Neural cell (in vitro differentiated cells): ENCODE measurements at regions not wholly inside any gene's neighbourhood (a gene's known extent, or its start where the extent isn't known, plus 50 kb on each side); places are given as distances from the start of the nearest gene placed in this dataset.

Experiments used
- H2AFZ ChIP-seq: fragments of 200-600, 300-800 bp; sonication (generic), shearing (Covaris generic); 2 replicates; pipeline ENCODE4 v1.6.0; 2014; ENCODE audit warnings: low read depth, mild to moderate bottlenecking, antibody characterized with exemption, low read length, moderate library complexity
- H3F3A ChIP-seq: fragments of 200-600 bp; shearing (Covaris generic); 2 replicates; pipeline ENCODE4 v1.6.1; 2016; ENCODE audit warnings: mild to moderate bottlenecking, moderate library complexity, mixed read lengths, antibody characterized with exemption, low read length; ENCODE audit not compliant: insufficient read depth, poor library complexity, severe bottlenecking
- H3K27ac ChIP-seq: fragments of 200-600, 300-800 bp; sonication (generic), shearing (Covaris generic); 2 replicates; pipeline ENCODE4 v1.5.1; 2014; ENCODE audit warnings: mild to moderate bottlenecking, low read length, moderate library complexity
- H3K27me3 ChIP-seq: fragments of 300-800, 200-600 bp; sonication (generic), shearing (Covaris generic); 2 replicates; pipeline ENCODE4 v1.6.0; 2014; ENCODE audit warnings: mild to moderate bottlenecking, low read depth, low read length, moderate library complexity; ENCODE audit not compliant: insufficient read depth
- H3K36me3 ChIP-seq: fragments of 300-800, 200-600 bp; sonication (generic), shearing (Covaris generic); 2 replicates; pipeline ENCODE4 v1.5.1; 2014; ENCODE audit warnings: mild to moderate bottlenecking, antibody characterized with exemption, low read length, moderate library complexity; ENCODE audit not compliant: insufficient read depth
- H3K4me2 ChIP-seq: fragments of 300-800, 200-600 bp; sonication (generic), shearing (Covaris generic); 2 replicates; pipeline ENCODE4 v1.6.0; 2014; ENCODE audit warnings: mild to moderate bottlenecking, low read length
- H3K4me3 ChIP-seq: fragments of 300-800, 200-600 bp; sonication (generic), shearing (Covaris generic); 2 replicates; pipeline ENCODE4 v1.5.1; 2014; ENCODE audit warnings: mild to moderate bottlenecking, low read length, moderate library complexity
- H3K79me2 ChIP-seq: fragments of 200-600 bp; shearing (Covaris generic); replicated peaks from 2 replicates; pipeline ENCODE4 v1.6.0; 2014; ENCODE audit warnings: mild to moderate bottlenecking, low read length, moderate library complexity; ENCODE audit not compliant: insufficient read depth
- H3K9ac ChIP-seq: fragments of 300-800, 200-600 bp; sonication (generic), shearing (Covaris generic); 2 replicates; pipeline ENCODE4 v1.6.1; 2016; ENCODE audit warnings: mild to moderate bottlenecking, low read length, mixed read lengths
- H3K9me2 ChIP-seq: fragments of 200-600 bp; shearing (Covaris generic); 2 replicates; pipeline ENCODE4 v1.6.1; 2016; ENCODE audit warnings: mild to moderate bottlenecking, low read length, mixed read lengths; ENCODE audit not compliant: insufficient read depth
- H3K9me3 ChIP-seq: fragments of 200-600, 300-800 bp; sonication (generic), shearing (Covaris generic); 2 replicates; pipeline ENCODE4 v1.6.1; 2016; ENCODE audit warnings: mild to moderate bottlenecking, mixed run types, low read length, moderate library complexity, mixed read lengths
- H4K20me1 ChIP-seq: fragments of 200-600 bp; shearing (Covaris generic); 2 replicates; pipeline ENCODE4 v1.6.1; 2016; ENCODE audit warnings: mild to moderate bottlenecking, mixed run types; ENCODE audit not compliant: insufficient read depth
- CTCF ChIP-seq: fragments of 450-650 bp; IDR thresholded peaks from 2 replicates; pipeline ENCODE4 v1.5.1; 2014; ENCODE audit warnings: antibody characterized with exemption, mild to moderate bottlenecking, moderate library complexity; ENCODE audit not compliant: poor library complexity, severe bottlenecking
- EP300 ChIP-seq: fragments of 450-650 bp; conservative IDR thresholded peaks from 2 replicates; pipeline ENCODE4 v1.6.1; 2014; ENCODE audit warnings: antibody characterized with exemption, mild to moderate bottlenecking, moderate library complexity; ENCODE audit not compliant: poor library complexity, severe bottlenecking
- EZH2 ChIP-seq: fragments of 200-600, 300-800 bp; shearing (Covaris generic), sonication (generic); IDR thresholded peaks from 2 replicates; pipeline ENCODE4 v1.6.1; 2014; ENCODE audit warnings: antibody characterized with exemption, low read length, borderline replicate concordance, mild to moderate bottlenecking; ENCODE audit not compliant: insufficient read depth, poor library complexity, severe bottlenecking
- MXI1 ChIP-seq: fragments of 450-650 bp; conservative IDR thresholded peaks from 2 replicates; pipeline ENCODE4 v1.6.1; 2014; ENCODE audit warnings: antibody characterized with exemption, mild to moderate bottlenecking; ENCODE audit not compliant: poor library complexity, severe bottlenecking
- POLR2AphosphoS5 ChIP-seq: IDR thresholded peaks from 2 replicates; pipeline ENCODE4 v1.6.1; 2012
- RAD21 ChIP-seq: fragments of 450-650 bp; conservative IDR thresholded peaks from 2 replicates; pipeline ENCODE4 v1.6.1; 2014; ENCODE audit warnings: antibody characterized with exemption, mild to moderate bottlenecking, moderate library complexity
- SMC3 ChIP-seq: fragments of 450-650 bp; conservative IDR thresholded peaks from 2 replicates; pipeline ENCODE4 v1.6.1; 2014; ENCODE audit warnings: antibody characterized with exemption, mild to moderate bottlenecking, moderate library complexity; ENCODE audit not compliant: poor library complexity
- TAF1 ChIP-seq: IDR thresholded peaks from 2 replicates; pipeline ENCODE4 v1.6.1; 2012; ENCODE audit warnings: low read depth
- TF ChIP-seq, protein P1 (sequence below): IDR thresholded peaks from 2 replicates; pipeline ENCODE4 v1.6.1; 2012; ENCODE audit warnings: borderline replicate concordance

DNA sequence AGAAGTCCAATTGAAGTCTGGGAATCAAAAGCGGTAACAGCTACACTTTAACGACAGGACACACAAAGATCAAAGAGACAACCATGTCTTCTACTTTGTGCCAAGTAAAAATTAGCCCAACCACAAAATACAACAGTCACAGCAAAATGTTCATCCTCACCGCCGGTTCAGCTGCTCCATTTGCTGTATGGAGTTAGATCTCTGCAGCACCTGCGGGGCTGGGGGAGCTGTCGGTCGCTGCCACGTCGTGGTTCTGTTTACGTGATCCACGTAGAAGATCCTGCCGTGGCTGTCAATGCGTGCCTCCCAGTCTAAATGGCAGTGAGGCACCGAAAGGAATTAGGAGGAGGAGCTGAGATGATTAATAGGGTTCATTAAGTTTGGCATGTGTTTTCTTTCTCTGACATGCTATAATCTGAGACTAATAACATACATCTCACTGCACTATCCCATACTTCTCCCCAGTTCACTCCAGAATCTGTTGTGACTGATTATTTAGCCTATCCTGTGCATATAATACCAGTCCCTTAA lies 136.5 kb upstream of the STK17B start:
- no peaks in the 10 kb centered on the region for H4K20me1 ChIP-seq
- no peaks in the 10 kb centered on the region for H3K9me2 ChIP-seq
- no peaks in the 10 kb centered on the region for H3F3A ChIP-seq
- H3K4me2 ChIP-seq = no peak overlapping the region
- H3K36me3 ChIP-seq = peaks cover 9% of the 10 kb centered on the region
- no peak overlapping the region for H2AFZ ChIP-seq
- H3K27ac ChIP-seq = no peak overlapping the region
- no peak overlapping the region for H3K9ac ChIP-seq
- no peaks in the 10 kb centered on the region for H3K27me3 ChIP-seq
- no peaks in the 10 kb centered on the region for H3K79me2 ChIP-seq
- H3K4me3 ChIP-seq = no peak overlapping the region
- TF ChIP-seq EP300 (no peak), POLR2AphosphoS5 (no peak), CTCF (no peak), TAF1 (no peak), EZH2 (no peak), SMC3 (no peak), RAD21 (no peak), MXI1 (no peak)
- TF ChIP-seq, protein P1, sequence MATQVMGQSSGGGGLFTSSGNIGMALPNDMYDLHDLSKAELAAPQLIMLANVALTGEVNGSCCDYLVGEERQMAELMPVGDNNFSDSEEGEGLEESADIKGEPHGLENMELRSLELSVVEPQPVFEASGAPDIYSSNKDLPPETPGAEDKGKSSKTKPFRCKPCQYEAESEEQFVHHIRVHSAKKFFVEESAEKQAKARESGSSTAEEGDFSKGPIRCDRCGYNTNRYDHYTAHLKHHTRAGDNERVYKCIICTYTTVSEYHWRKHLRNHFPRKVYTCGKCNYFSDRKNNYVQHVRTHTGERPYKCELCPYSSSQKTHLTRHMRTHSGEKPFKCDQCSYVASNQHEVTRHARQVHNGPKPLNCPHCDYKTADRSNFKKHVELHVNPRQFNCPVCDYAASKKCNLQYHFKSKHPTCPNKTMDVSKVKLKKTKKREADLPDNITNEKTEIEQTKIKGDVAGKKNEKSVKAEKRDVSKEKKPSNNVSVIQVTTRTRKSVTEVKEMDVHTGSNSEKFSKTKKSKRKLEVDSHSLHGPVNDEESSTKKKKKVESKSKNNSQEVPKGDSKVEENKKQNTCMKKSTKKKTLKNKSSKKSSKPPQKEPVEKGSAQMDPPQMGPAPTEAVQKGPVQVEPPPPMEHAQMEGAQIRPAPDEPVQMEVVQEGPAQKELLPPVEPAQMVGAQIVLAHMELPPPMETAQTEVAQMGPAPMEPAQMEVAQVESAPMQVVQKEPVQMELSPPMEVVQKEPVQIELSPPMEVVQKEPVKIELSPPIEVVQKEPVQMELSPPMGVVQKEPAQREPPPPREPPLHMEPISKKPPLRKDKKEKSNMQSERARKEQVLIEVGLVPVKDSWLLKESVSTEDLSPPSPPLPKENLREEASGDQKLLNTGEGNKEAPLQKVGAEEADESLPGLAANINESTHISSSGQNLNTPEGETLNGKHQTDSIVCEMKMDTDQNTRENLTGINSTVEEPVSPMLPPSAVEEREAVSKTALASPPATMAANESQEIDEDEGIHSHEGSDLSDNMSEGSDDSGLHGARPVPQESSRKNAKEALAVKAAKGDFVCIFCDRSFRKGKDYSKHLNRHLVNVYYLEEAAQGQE = no peak
- no peaks in the 10 kb centered on the region for H3K9me3 ChIP-seq

- TF ChIP-seq, protein P1 = no peak
- no peak for TF ChIP-seq TAF1
- TF ChIP-seq RAD21 = no peak
- Histone ChIP-seq H3K27me3 (no peaks in the 10 kb centered on the region), H3K4me3 (no peak overlapping the region), H3K9me3 (no peaks in the 10 kb centered on the region), H3K9ac (no peak overlapping the region), H3K4me2 (no peak overlapping the region), H3K79me2 (no peaks in the 10 kb centered on the region), H2AFZ (no peak overlapping the region), H3K36me3 (peaks cover 9% of the 10 kb centered on the region), H3F3A (no peaks in the 10 kb centered on the region), H3K9me2 (no peaks in the 10 kb centered on the region), H3K27ac (no peak overlapping the region), H4K20me1 (no peaks in the 10 kb centered on the region)
These were observed 138.3 kb upstream of the STK17B start for GRCh38 chr2:196309691-196310090.
